HG03159 (cell line): ENCODE measurements at regions not wholly inside any gene's neighbourhood (a gene's known extent, or its start where the extent isn't known, plus 50 kb on each side); places are given as distances from the start of the nearest gene placed in this dataset.

Source experiments
- ATAC-seq: cut with Tn5 transposase; IDR thresholded peaks from one replicate; pipeline ENCODE4 v1.9.1; 2021; ENCODE audit warnings: mild to moderate bottlenecking, moderate library complexity; ENCODE audit not compliant: unreplicated experiment

DNA sequence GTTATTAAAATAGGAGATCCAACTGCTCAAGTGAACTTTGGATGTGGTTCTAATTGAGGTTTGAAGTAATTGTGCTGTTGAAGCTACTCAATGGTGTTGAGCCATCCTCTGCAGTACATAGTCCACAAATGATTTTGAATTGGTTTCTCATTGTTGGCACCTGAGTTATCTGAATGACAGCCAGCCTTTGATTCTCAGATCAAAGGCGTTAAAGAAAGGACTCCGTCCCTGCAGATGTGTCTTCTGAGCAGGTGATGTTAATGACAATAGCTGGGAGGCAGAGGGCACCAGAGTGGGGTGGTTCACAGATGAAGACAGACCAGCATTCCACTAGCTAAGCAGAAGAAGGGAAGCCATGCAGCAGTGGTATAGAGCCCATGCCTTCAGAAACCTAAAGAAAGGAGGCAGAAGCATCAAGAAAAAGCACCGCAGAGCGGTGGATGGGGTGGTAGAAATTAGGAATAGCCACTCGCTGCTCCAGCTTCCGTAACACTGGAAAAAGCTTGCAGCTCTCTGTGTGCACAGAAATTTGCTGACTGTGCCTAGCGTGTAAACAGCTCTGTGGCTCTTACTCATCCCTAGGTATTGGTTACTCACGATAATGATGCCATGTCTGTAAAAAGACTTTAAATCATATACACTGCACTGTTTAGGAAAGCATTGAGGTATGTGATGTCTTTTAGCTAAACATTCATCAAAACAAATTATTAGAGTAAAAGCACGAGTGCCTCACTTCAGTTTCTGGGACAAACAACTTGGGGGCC is 79.2 kb upstream of the CLCN4 start:
- no peak for ATAC-seq

DNA sequence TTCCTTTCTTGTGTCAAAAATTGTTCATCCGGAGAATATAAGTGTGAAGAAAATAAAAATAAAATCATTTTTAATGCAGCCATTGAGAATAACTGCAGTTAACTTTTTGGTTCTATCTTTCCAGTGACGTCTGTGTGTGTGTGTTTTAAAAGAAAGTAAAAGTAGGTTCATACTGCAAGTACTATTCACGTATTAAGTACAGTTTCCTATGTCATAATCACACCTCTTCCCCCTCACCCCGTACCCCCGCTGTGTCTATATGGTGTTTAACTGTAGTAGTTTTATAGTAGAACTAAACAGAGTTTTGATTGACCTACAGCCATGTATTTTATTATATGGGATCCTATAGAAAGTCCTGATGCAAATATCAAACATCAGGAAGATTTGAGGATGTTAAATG is 78.5 kb upstream of the CLCN4 start:
- no peak for ATAC-seq

DNA sequence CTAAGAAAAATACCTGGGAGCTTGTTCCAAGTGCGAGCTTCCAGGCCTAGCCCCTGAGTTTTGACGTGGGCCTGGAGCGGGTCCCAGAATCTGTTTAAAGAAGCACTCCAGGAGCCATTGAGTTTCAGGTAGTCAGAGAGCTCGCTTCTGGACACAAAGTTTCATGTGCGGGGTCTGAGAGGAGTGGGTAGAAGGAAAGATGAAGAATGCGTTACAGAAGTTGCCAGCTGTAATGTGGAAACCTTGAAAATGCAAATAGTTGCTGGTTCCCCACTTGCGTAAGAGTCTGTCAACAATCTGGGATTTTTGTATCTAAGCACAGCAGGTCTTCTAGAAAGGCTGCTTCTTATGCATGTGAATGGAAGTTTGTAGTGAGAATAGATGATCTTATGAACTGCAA is 77.5 kb upstream of the CLCN4 start:
- no peak for ATAC-seq

DNA sequence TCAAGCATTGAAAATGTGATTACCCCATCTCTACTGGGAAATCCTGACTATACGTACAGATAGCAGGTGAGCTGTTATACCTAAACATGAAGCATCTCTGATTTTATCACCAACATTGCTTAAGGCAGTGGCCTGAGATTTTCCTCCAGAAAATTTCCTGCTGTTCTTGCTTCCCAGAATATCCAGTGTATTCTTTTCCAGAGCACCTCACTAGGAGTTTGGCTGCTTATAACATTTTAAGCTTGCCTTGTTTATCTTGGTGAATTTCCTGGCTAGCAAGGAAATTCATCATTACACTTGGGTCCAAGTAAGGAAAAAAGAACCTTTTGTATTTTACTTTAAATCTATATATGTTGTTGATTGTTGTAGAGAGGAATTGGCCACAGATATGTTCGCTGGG is 73.0 kb upstream of the CLCN4 start:
- ATAC-seq = no peak

DNA sequence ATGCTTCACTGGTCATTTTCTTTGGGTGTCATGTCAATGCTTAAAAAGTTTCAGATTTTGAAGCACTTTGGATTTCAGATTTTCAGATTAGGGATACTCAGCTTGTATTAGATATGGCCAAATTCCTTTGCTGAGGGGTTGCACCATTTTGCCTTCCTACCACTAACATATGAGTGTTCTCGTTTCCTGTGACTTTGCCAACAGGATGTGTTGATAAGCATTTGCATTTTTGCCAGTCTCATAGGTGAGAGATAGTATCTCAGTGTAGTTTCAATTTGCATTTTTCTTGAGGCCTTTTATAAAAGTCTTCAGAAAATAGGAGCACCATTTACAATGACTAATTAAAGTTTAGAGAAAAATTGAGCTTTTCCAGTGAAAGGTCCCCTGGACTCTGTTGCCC is 71.6 kb upstream of the CLCN4 start:
- ATAC-seq = no peak

DNA sequence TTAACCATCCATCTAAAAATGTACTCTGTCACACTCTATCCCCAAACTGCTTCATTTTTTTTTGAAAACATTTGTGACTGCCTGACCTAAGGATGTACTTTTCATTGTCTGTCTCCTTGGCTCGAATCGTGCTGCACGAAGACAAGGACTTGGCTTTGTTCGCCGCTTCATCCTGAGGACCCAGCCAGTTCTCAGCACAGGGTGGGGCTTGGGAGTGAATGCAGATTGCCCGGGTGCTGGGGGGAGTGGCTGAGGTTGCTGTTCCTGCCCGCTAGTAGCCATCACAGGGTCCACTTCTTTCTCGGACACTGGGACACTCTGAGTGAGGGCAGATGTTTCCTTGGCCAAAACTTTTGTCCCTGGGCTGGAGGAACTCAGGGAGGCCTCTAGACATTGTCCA is 70.1 kb upstream of the CLCN4 start:
- ATAC-seq = no peak

DNA sequence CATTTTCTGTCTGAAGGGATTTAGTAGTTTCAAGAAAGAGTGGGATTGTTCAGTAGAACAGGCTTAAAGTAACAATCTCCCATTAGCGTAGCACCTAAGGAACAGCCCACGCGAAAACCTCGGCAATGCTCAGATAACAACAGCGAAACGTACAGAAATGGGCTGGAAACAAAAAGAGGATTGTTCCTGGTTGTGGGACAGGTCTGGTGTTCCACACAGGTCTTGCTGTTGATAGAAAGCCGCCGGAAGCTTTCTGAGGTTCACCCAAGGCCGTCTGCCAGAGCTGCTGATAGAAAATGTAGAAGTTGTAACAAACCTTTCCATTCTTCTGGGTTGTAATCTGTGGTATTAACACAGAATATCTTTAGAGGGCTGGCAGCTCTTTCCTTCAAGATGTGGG is 69.4 kb upstream of the CLCN4 start:
- ATAC-seq = no peak

DNA sequence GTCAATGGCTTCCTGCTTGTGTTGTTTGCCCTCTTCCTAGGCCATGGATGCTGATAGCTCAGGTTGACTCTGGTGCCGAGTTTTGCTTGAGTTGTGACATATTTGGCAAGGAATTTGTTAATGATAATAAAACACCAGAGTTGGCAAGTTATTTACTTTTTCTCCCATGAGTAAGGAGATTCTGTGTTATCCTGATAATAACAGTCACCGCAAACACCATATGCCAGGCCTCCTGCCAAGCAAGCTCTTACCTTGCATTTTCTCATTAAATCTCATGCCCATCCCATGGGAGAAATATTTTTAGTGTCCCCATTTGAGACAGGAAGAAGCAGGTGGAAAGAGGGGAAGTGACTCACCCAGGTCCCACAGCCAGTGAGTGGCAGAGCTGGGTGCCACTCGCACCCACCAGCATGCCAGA is 67.4 kb upstream of the CLCN4 start:
- ATAC-seq = no peak

DNA sequence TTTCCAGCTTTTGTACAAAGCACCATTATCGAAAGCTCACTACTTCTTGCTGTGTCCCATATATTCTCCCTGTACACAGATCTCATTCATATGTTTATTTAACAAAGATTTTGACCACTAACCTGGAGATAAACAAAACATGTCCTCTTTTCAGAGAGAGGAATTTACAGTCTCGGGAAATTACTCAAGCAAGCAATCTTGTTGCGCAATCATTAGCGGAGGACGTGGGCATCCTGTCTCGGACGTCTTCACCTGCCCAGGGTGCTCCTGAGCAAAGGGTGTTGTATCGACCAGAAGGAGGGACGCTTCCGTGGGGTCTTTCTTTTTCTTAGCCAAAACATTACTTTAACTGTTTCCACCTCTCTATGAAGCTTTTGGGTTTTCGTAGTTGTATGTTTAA is 66.5 kb upstream of the CLCN4 start:
- ATAC-seq = no peak

DNA sequence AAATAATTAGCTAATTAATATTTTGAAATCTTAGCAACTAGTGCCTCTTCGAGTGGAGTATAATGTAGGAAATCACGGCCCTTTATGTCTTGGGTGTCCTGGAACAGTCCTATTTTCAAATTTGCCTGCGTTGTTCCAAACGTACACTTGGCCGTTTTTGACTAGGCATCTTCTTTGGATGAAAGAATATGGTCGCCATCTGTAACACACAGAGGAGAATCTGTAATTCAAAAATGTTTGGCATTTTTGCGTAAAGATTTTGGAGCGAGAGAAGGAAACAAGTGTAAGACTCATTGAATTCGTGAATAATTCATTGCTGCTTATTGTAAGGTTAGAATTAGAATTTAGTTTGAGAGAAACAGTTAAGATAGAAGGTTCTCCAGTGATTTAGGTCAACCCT is 61.5 kb upstream of the CLCN4 start:
- ATAC-seq = no peak

DNA sequence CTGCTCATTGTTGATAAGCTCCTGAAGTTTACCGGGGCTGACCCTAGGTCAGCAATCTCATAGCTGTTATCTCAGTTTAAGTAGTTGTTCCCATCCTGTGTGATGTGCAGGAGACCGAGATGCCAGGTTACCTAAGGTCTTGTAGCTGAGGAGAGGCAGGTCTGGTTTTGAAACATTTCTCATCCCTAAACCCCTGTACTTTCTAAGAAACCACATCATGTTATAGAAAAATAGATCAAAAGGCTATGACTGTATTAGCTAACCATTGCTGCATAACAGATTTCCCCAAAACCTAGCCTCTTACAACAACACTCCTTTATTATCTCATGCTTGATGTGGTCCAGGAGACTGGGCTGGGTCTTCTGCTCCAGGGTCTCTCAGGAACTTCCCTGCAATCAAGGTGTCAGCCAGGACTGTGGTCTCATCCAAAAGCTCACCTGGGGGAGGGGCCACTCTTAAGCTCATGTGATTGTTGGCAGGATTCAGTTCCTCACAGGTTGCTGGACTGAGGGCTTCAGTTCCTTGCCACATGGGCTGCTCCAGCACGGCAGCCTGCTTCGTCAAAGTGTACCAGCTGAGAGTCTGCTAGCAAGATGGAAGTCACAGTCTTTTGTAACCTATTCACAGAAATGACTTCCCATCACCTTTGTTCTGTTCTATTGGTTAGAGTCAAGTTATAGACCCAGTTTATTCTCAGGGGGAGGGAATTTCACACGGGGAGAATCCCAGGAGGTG is 60.9 kb upstream of the CLCN4 start:
- ATAC-seq = no peak

DNA sequence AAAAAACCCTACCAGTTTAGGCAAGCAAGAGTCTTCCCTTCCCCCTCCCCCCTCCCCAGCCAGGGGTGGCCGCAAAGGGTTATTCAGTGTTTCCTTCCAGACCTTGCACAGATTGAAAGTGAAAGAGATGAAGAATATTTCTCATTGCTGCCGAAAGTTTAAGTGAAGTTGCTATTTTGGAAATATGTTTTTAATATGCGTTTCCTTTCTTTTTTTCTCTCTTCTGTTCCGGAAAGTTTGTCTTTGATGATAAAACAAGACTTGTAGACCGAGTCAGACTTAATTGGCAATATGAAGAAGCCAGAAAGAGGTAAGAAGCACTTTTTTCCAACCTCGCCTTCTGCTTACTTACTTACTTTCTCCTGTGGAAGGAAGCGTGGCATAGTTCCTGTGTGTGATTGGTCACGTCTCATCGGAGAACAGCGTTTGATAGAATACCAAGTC is 58.5 kb upstream of the CLCN4 start:
- peak; percentile 81 for ATAC-seq

DNA sequence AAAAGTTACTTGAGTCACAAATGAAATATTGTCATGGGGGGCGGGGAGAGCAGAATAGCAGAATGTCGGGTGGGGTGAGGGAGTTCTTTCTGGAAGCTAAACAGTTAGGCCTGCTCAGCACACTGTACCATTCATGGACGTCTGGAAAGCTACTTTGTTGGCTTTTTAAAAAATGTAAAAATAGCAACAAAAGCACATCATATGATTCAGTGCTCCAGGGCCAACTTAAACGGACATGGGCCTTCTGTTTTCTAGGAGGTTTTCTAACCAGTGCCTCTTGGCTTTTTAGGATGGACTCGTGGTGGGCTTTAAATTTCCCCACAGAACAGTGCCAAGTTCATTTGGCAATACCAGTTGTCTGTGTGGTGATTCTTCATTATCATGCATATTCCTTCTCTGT is 57.4 kb upstream of the CLCN4 start:
- no peak for ATAC-seq

DNA sequence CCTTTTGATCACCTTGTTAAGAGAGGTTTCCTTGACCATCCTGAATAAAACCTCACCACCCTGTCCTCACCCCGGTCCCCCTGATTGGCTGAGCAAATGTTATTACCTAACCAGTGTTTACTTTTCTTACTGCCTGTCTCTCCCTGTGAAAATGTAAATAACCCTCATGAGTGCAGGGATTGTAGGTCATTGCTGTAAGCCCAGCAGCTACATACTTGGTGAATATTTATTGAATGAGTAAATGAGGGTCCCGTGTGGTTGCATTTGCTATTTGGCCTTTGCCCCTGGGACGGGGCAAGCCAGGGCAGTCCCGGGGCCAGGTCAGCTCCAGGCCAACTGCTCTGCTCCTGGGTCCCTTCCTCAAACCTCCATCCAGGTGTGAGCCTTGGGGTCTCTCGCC is 55.5 kb upstream of the CLCN4 start:
- no peak for ATAC-seq

DNA sequence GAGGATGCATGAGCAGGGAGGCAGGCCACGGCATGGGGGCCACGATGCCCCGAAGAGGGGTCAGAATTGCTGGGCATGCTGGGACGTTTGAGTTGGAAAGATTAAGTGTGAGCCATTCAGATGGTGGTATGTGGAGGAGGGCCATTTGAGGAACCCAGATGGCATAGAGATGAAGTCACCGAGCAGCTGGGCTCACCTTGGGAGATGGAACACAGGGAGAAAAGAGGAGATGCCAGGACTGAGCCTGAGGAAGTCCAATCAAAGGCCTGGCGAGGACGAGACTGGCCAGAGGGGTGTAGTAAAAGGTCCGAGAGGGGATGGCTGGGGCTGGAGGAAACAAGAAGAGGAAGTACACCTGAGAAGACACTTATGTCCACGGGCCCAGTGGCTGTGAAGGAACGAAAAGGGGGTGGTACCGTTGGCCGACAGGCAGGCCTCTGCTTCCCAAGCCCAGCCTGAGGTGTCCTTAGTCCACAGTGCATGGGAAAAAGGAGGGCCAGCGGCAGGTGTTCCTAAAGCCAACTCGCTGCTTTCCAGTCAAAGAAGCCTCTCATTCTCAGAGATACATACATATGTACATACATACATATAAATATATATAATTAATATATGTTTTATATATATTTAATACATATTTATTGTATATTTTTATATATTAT is 54.6 kb upstream of the CLCN4 start:
- no peak for ATAC-seq

DNA sequence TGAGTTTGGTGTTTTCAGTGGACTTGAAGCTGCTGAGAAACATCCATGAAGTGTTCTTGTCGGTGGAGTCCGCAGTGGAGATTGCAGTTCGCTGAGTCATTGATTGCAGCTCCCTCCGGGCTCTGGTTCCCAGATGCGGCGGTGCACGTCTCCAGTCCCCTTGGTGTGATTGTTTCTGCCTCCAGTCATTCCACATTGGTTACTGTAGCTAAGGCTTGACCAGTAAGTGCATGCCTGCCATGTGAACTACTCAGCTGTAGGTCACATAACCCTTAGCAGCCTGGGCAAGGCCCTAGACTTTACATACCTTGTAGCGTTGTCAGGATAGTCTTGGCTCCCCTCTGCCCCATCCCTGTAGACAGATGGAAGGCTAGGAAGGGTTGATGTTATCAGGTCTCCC is 53.8 kb upstream of the CLCN4 start:
- ATAC-seq = no peak

DNA sequence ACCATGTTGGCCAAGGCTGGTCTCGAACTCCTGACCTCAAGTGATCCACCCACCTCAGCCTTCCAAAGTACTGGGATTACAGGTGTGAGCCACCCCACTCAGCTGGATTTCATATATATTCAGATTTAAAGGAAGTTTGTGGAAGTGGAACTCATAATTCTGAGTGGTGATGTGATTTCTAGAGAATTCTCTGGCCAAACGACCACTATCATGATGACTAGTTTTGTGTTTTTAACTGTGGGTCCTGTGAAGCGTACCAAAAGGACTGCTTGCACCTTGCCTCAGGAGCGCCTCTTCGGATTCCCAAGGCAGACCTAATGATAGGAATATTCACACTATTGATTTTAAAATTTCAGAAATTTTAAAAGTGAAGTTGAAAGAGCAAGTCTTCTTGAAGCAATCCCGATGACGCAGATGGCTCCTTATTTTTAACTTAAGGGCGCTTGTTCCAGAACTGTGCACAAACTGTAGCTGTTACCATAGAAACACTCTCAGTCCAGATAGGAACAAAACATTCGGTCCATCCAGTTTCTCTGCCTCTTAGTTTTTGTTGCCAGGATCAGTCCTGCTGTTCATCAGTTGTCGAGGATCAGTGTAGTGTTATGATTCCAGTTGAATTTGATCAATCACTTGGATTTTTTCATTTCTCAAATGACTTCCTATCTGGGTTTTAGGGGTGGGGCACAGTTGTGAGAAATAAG is 51.7 kb upstream of the CLCN4 start:
- no peak for ATAC-seq

DNA sequence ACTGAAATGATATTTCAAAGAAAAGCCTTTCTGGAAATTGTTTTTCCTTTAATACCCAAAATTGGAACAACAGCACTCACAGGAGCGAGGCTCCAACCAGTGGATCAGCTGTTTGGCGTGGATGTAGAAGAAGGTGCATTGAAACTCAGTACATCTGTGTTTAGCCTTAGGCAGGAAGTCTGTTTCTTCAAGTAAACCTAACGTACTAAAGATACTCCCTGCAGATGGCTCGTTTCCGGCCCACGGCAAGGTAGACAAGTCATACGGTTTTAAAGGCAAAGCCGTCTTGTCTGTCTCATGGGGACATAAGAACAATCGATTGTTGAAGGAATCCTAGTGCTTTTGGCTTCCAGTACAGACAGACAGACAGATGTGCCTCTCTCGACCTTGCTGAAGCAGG is 50.0 kb upstream of the CLCN4 start:
- ATAC-seq = peak; percentile 50
